Ishikawa (cell line): ENCODE measurements at regions not wholly inside any gene's neighbourhood (a gene's known extent, or its start where the extent isn't known, plus 50 kb on each side); places are given as distances from the start of the nearest gene placed in this dataset.

Source experiments
- CEBPB ChIP-seq: IDR thresholded peaks from 2 replicates; pipeline ENCODE4 v1.6.1; 2012
- CREB1 ChIP-seq: IDR thresholded peaks from 2 replicates; pipeline ENCODE4 v1.6.1; 2012; ENCODE audit warnings: low read depth
- EGR1 ChIP-seq: IDR thresholded peaks from 2 replicates; pipeline ENCODE4 v1.6.1; 2012
- EP300 ChIP-seq: IDR thresholded peaks from 2 replicates; pipeline ENCODE4 v1.6.1; 2012; ENCODE audit warnings: borderline replicate concordance
- FOXM1 ChIP-seq: IDR thresholded peaks from 2 replicates; pipeline ENCODE4 v1.6.1; 2012; ENCODE audit warnings: low read depth, borderline replicate concordance
- MAX ChIP-seq: IDR thresholded peaks from 2 replicates; pipeline ENCODE4 v1.6.1; 2012
- NFIC ChIP-seq: IDR thresholded peaks from 2 replicates; pipeline ENCODE4 v1.6.1; 2012
- RAD21 ChIP-seq: IDR thresholded peaks from 2 replicates; pipeline ENCODE4 v1.6.1; 2012; ENCODE audit warnings: low read depth
- REST ChIP-seq: IDR thresholded peaks from 2 replicates; pipeline ENCODE4 v1.6.1; 2012; ENCODE audit warnings: low read depth, mild to moderate bottlenecking
- TAF1 ChIP-seq: IDR thresholded peaks from 2 replicates; pipeline ENCODE4 v1.6.1; 2012; ENCODE audit warnings: low read depth, mild to moderate bottlenecking
- TCF12 ChIP-seq: IDR thresholded peaks from 2 replicates; pipeline ENCODE4 v1.6.1; 2012; ENCODE audit warnings: low read depth
- TEAD4 ChIP-seq: IDR thresholded peaks from 2 replicates; pipeline ENCODE4 v1.6.1; 2012
- USF1 ChIP-seq: IDR thresholded peaks from 2 replicates; pipeline ENCODE4 v1.6.1; 2012
- YY1 ChIP-seq: IDR thresholded peaks from 2 replicates; pipeline ENCODE4 v1.6.1; 2012; ENCODE audit warnings: low read depth
- ZBTB7A ChIP-seq: IDR thresholded peaks from 2 replicates; pipeline ENCODE4 v1.6.1; 2012; ENCODE audit warnings: low read depth

- TF ChIP-seq TAF1: no peak
- no peak for TF ChIP-seq CREB1
- no peak for TF ChIP-seq REST
- TF ChIP-seq TCF12: no peak
- TF ChIP-seq EP300: no peak
- no peak for TF ChIP-seq TEAD4
- no peak for TF ChIP-seq MAX
- TF ChIP-seq USF1: no peak
Observed at GRCh38 chr22:34370711-34371110, 450.4 kb upstream of the LARGE1 start.

- TF ChIP-seq CREB1 (no peak), TEAD4 (no peak), EGR1 (no peak), YY1 (no peak), MAX (no peak), TAF1 (no peak), USF1 (no peak), TCF12 (no peak), CEBPB (no peak), FOXM1 (no peak), NFIC (no peak), EP300 (no peak)
Observed at GRCh38 chr22:34379825-34380224, 459.5 kb upstream of the LARGE1 start.

GRCh38 chr22:34380532-34380931 lies 460.3 kb upstream of the LARGE1 start:
- no peak for TF ChIP-seq CEBPB

GRCh38 chr22:34390400-34390799 lies 470.1 kb upstream of the LARGE1 start:
- TF ChIP-seq NFIC (no peak), TCF12 (no peak), TAF1 (no peak), MAX (no peak), CEBPB (no peak)

GRCh38 chr22:34395370-34395769 lies 475.1 kb upstream of the LARGE1 start:
- TF ChIP-seq TEAD4: no peak
- TF ChIP-seq TCF12: no peak
- TF ChIP-seq EP300: no peak
- TF ChIP-seq MAX: no peak
- TF ChIP-seq ZBTB7A: no peak
- TF ChIP-seq CEBPB: no peak
- no peak for TF ChIP-seq RAD21
- TF ChIP-seq FOXM1: no peak
- no peak for TF ChIP-seq REST
- no peak for TF ChIP-seq YY1
- TF ChIP-seq TAF1: no peak
- no peak for TF ChIP-seq CREB1
- no peak for TF ChIP-seq NFIC

- TF ChIP-seq RAD21: no peak
- no peak for TF ChIP-seq MAX
- TF ChIP-seq TAF1: no peak
- TF ChIP-seq CREB1: no peak
- TF ChIP-seq EP300: no peak
- TF ChIP-seq TEAD4: no peak
- TF ChIP-seq USF1: no peak
- no peak for TF ChIP-seq REST
- TF ChIP-seq TCF12: no peak
- TF ChIP-seq NFIC: no peak
- TF ChIP-seq CEBPB: no peak
- no peak for TF ChIP-seq EGR1
- TF ChIP-seq FOXM1: no peak
- TF ChIP-seq YY1: no peak
Observed at GRCh38 chr22:34403667-34404066, 483.4 kb upstream of the LARGE1 start.
